H1 (cell line): ENCODE measurements at regions not wholly inside any gene's neighbourhood (a gene's known extent, or its start where the extent isn't known, plus 50 kb on each side); places are given as distances from the start of the nearest gene placed in this dataset.
A peak's percentile ranks its signal among the peaks of the same experiment; 100 is the strongest.

Source experiments
- CTCF ChIA-PET: fragments of 300-600 bp; sonication (Branson Sonifier 250); formaldehyde crosslinking; loops from one replicate; lab custom pipeline; 2021; ENCODE audit not compliant: partially characterized antibody; lab: Charles Lee
- POLR2A ChIA-PET: fragments of 300-600 bp; sonication (Branson Sonifier 250); formaldehyde crosslinking; loops from one replicate; lab custom pipeline; 2021; ENCODE audit warnings: inconsistent platforms; ENCODE audit not compliant: partially characterized antibody; lab: Charles Lee
- DNase-seq, 2 experiments: peaks; one replicate each; pipeline versions ENCODE4 v3.0.0 to v3.0.0-alpha.2; 2010 to 2022; ENCODE audit warnings: low spot score in 2 of 2, low read depth in 1 of 2, mixed read lengths in 1 of 2
- FAIRE-seq: peaks from 2 replicates; lab custom pipeline; 2011; peaks lifted over from hg19 to GRCh38; lab: Jason Lieb, UNC
- H2AFZ ChIP-seq: 2 replicates; pipeline ENCODE4 v1.8.1; 2012; ENCODE audit warnings: low read length, inconsistent platforms
- H2AK5ac ChIP-seq: 2 replicates; pipeline ENCODE4 v1.6.1; 2013; ENCODE audit warnings: low read depth, low read length
- H2BK120ac ChIP-seq: replicated peaks from 2 replicates; pipeline ENCODE3; 2013; ENCODE audit warnings: low read depth, low read length, inconsistent platforms
- H2BK12ac ChIP-seq: 2 replicates; pipeline ENCODE4 v1.6.1; 2013; ENCODE audit warnings: low read depth, low read length
- H2BK15ac ChIP-seq: 2 replicates; pipeline ENCODE4 v1.6.1; 2013; ENCODE audit warnings: low read length
- H2BK20ac ChIP-seq: 2 replicates; pipeline ENCODE4 v1.6.1; 2013; ENCODE audit warnings: low read length
- H2BK5ac ChIP-seq: 2 replicates; pipeline ENCODE4 v1.6.1; 2013; ENCODE audit warnings: low read depth, low read length
- H3K14ac ChIP-seq: 2 replicates; pipeline ENCODE4 v1.6.1; 2013; ENCODE audit warnings: inconsistent platforms; ENCODE audit not compliant: insufficient read length
- H3K18ac ChIP-seq: 2 replicates; pipeline ENCODE4 v1.6.1; 2013; ENCODE audit warnings: low read length; ENCODE audit errors: extremely low read depth
- H3K23ac ChIP-seq: 2 replicates; pipeline ENCODE4 v1.6.1; 2013; ENCODE audit warnings: inconsistent platforms; ENCODE audit not compliant: insufficient read length
- H3K23me2 ChIP-seq: 2 replicates; pipeline ENCODE4 v1.6.1; 2013; ENCODE audit warnings: low read depth, low read length
- H3K27ac ChIP-seq: 2 replicates; pipeline ENCODE4 v1.6.1; 2011; ENCODE audit warnings: low read depth, low read length, inconsistent platforms
- H3K27me3 ChIP-seq, 4 experiments: replicated peaks in 1 of 4; 1 replicate in 1 of 4; 2 replicates in 3 of 4; pipeline versions ENCODE4 v1.6.1 to v1.8.1; 2011 to 2013; ENCODE audit warnings: low read length in 3 of 4, mild to moderate bottlenecking in 3 of 4, inconsistent platforms in 2 of 4, mixed read lengths in 2 of 4, moderate library complexity in 1 of 4; ENCODE audit not compliant: control insufficient read depth in 3 of 4, insufficient read depth in 3 of 4; ENCODE audit errors: extremely low read depth in 1 of 4
- H3K36me3 ChIP-seq, 4 experiments: 2 replicates each; pipeline versions ENCODE4 v1.6.1 to v1.8.1; 2011 to 2013; ENCODE audit warnings: mild to moderate bottlenecking in 4 of 4, low read length in 3 of 4, moderate library complexity in 2 of 4, control low read depth in 1 of 4, inconsistent platforms in 1 of 4; ENCODE audit not compliant: insufficient read depth in 4 of 4, control insufficient read depth in 2 of 4
- H3K4ac ChIP-seq: replicated peaks from 2 replicates; pipeline ENCODE3; 2013; ENCODE audit warnings: low read length, low read depth, mixed read lengths, inconsistent platforms; ENCODE audit not compliant: insufficient read length
- H3K4me1 ChIP-seq, 4 experiments: replicated peaks in 1 of 4; 1 replicate in 1 of 4; 2 replicates in 3 of 4; pipeline versions ENCODE4 v1.6.1 to v1.8.1; 2011 to 2013; ENCODE audit warnings: low read length in 3 of 4, inconsistent platforms in 2 of 4, mixed read lengths in 1 of 4; ENCODE audit not compliant: insufficient read depth in 4 of 4, control insufficient read depth in 3 of 4
- H3K4me2 ChIP-seq, 2 experiments: 2 replicates each; pipeline versions ENCODE4 v1.6.1 to v1.8.1; 2011 to 2013; ENCODE audit warnings: low read depth in 2 of 2, low read length in 2 of 2, control low read depth in 1 of 2, inconsistent platforms in 1 of 2, mild to moderate bottlenecking in 1 of 2; ENCODE audit not compliant: insufficient read depth in 1 of 2
- H3K4me3 ChIP-seq, 4 experiments: fragments of 200-600, 300-600 bp in 1 of 4; sonication (generic), shearing (Covaris generic), sonication (Bioruptor Twin) in 1 of 4; 2 replicates each; pipeline versions ENCODE4 v1.5.1 to v1.8.1; 2011 to 2016; ENCODE audit warnings: low read length in 4 of 4, low read depth in 3 of 4, control low read depth in 2 of 4, inconsistent platforms in 2 of 4, mild to moderate bottlenecking in 2 of 4, mixed read lengths in 1 of 4, moderate library complexity in 1 of 4; ENCODE audit not compliant: insufficient read depth in 2 of 4; ENCODE audit errors: extremely low read depth in 1 of 4
- H3K56ac ChIP-seq: replicated peaks from 2 replicates; pipeline ENCODE3; 2013; ENCODE audit warnings: low read depth, mild to moderate bottlenecking, mixed read lengths, low read length, inconsistent platforms; ENCODE audit not compliant: insufficient read length
- H3K79me1 ChIP-seq: 2 replicates; pipeline ENCODE4 v1.6.1; 2013; ENCODE audit warnings: low read depth, low read length, control low read depth
- H3K79me2 ChIP-seq, 2 experiments: 2 replicates each; pipeline versions ENCODE4 v1.6.1 to v1.8.1; 2012 to 2013; ENCODE audit warnings: low read length in 2 of 2, mild to moderate bottlenecking in 2 of 2, inconsistent platforms in 1 of 2; ENCODE audit not compliant: insufficient read depth in 2 of 2, control insufficient read depth in 1 of 2
- H3K9ac ChIP-seq, 4 experiments: replicated peaks in 1 of 4; 1 replicate in 1 of 4; 2 replicates in 3 of 4; pipeline versions ENCODE4 v1.6.1 to v1.8.1; 2011 to 2013; ENCODE audit warnings: low read depth in 3 of 4, low read length in 3 of 4, control low read depth in 2 of 4, mild to moderate bottlenecking in 2 of 4, moderate library complexity in 2 of 4, inconsistent platforms in 1 of 4; ENCODE audit errors: extremely low read depth in 1 of 4
- H3K9me3 ChIP-seq, 2 experiments: 2 replicates each; pipeline versions ENCODE4 v1.6.1 to v1.8.1; 2012 to 2013; ENCODE audit warnings: mild to moderate bottlenecking in 2 of 2, moderate library complexity in 2 of 2, control low read depth in 1 of 2, inconsistent platforms in 1 of 2, low read depth in 1 of 2, low read length in 1 of 2, mixed read lengths in 1 of 2; ENCODE audit not compliant: insufficient read depth in 2 of 2
- H4K20me1 ChIP-seq, 2 experiments: replicated peaks in 1 of 2; 2 replicates each; pipeline versions ENCODE3 to v1.8.1; 2011 to 2013; ENCODE audit warnings: inconsistent platforms in 2 of 2, low read length in 2 of 2, mild to moderate bottlenecking in 1 of 2; ENCODE audit not compliant: insufficient read depth in 2 of 2, control insufficient read depth in 1 of 2
- H4K5ac ChIP-seq: 2 replicates; pipeline ENCODE4 v1.6.1; 2013; ENCODE audit warnings: low read length, low read depth, mixed read lengths, inconsistent platforms; ENCODE audit not compliant: insufficient read length
- H4K8ac ChIP-seq: 2 replicates; pipeline ENCODE4 v1.8.0; 2013; ENCODE audit warnings: mild to moderate bottlenecking, moderate library complexity, low read length, inconsistent platforms; ENCODE audit not compliant: insufficient read depth; ENCODE audit errors: extremely low read depth
- H4K91ac ChIP-seq: replicated peaks from 2 replicates; pipeline ENCODE3; 2013; ENCODE audit warnings: low read length, mixed read lengths, inconsistent platforms; ENCODE audit not compliant: insufficient read length
- PHF8 ChIP-seq: fragments of 200-600 bp; sonication (generic); conservative IDR thresholded peaks from 2 replicates; pipeline ENCODE4 v1.7.1; 2012; ENCODE audit warnings: low read depth, mild to moderate bottlenecking, inconsistent platforms, low read length, moderate library complexity
- SRF ChIP-seq: IDR thresholded peaks from 2 replicates; pipeline ENCODE4 v1.6.1; 2011; ENCODE audit warnings: mild to moderate bottlenecking, low read depth, low read length, moderate library complexity
- WGBS, 2 experiments: shearing (Covaris generic) in 1 of 2; methylation state at CpG; one replicate each; pipeline versions ENCODE4 v1.1.6 to v1.1.7; 2013 to 2015; ENCODE audit warnings: low lambda C conversion rate in 2 of 2, mixed read lengths in 2 of 2, inconsistent platforms in 1 of 2, low coverage in 1 of 2, missing lambda C conversion rate in 1 of 2; ENCODE audit not compliant: insufficient replicate concordance in 2 of 2, insufficient coverage in 1 of 2, insufficient read length in 1 of 2; ENCODE audit errors: extremely low coverage in 1 of 2, missing lambda C conversion rate in 1 of 2; 5-methylcytosine and 5-hydroxymethylcytosine counted together

- H3K79me2 ChIP-seq = peaks cover 0 to 47% of the 10 kb centered on the region in 2 experiments; a peak in 2 of 4 replicates
- no peak overlapping the region for H3K56ac ChIP-seq
- H3K14ac ChIP-seq = no peak overlapping the region
- no peak for DNase-seq
- H2BK15ac ChIP-seq = no peak overlapping the region
- peak overlapping the region in 3 of 4 experiments; percentile 10 to 69 (median 12); a peak in 3 of 8 replicates for H3K4me3 ChIP-seq
- H3K23me2 ChIP-seq = no peaks in the 10 kb centered on the region; the same call in 1 of the 2 replicates
- peak overlapping the region; percentile 57 to 72 for H3K4me2 ChIP-seq
- FAIRE-seq = peak; percentile 32
- H3K79me1 ChIP-seq = no peaks in the 10 kb centered on the region
- H3K4ac ChIP-seq = no peak overlapping the region
- no peaks in the 10 kb centered on the region for H3K9me3 ChIP-seq
- H3K4me1 ChIP-seq = peaks cover 18 to 37% (median 29%) of the 10 kb centered on the region in 4 experiments
- H2AK5ac ChIP-seq = no peak overlapping the region
- peak overlapping the region; percentile 98 for H2BK12ac ChIP-seq
- H4K8ac ChIP-seq = no peak overlapping the region
- H3K36me3 ChIP-seq = peaks cover 0 to 5% (median 3%) of the 10 kb centered on the region in 4 experiments; a peak in 3 of 8 replicates
- POLR2A ChIA-PET = interaction anchor here (1.0 to 3.9 kb wide), 11 partner anchors 9 to 63 kb away, joined by 3 to 143 read pairs (median 5); no protein-coding TSS in a partner anchor
- H3K18ac ChIP-seq = peak overlapping the region; percentile 88
- peak overlapping the region; percentile 95 for H2BK5ac ChIP-seq
- H4K20me1 ChIP-seq = no peaks in the 10 kb centered on the region
- no peak overlapping the region for H3K23ac ChIP-seq
- H4K91ac ChIP-seq = peak overlapping the region; percentile 48
- H2BK120ac ChIP-seq = peak overlapping the region; percentile 80
- H3K9ac ChIP-seq = peak overlapping the region in 1 of 4 experiments; percentile 28; a peak in 2 of 7 replicates
- CTCF ChIA-PET = interaction anchor here (1.2 kb wide), 1 partner anchor 53 kb away, joined by 4 read pairs; no protein-coding TSS in a partner anchor
- H3K27ac ChIP-seq = peak overlapping the region; percentile 64; the same call in 1 of the 2 replicates
- H2AFZ ChIP-seq = no peak overlapping the region
- H4K5ac ChIP-seq = peak overlapping the region; percentile 87
- WGBS, 2 experiments = 40% methylated on average over 2 of the region's 2 CpGs; no CpG with 5 or more reads in 1 of the 2 experiments
- no peaks in the 10 kb centered on the region for H3K27me3 ChIP-seq
- H2BK20ac ChIP-seq = peak overlapping the region; percentile 3
- TF ChIP-seq SRF (peak; percentile 79; the same call in 1 of the 2 replicates), PHF8 (no peak)
Observed at GRCh38 chr4:87919941-87920340, 55.6 kb upstream of the SPP1 start.
